Neural cell (in vitro differentiated cells): ENCODE measurements at regions not wholly inside any gene's neighbourhood (a gene's known extent, or its start where the extent isn't known, plus 50 kb on each side); places are given as distances from the start of the nearest gene placed in this dataset.

Experiments used
- CTCF ChIP-seq: fragments of 450-650 bp; IDR thresholded peaks from 2 replicates; pipeline ENCODE4 v1.5.1; 2014; ENCODE audit warnings: antibody characterized with exemption, mild to moderate bottlenecking, moderate library complexity; ENCODE audit not compliant: poor library complexity, severe bottlenecking
- MXI1 ChIP-seq: fragments of 450-650 bp; conservative IDR thresholded peaks from 2 replicates; pipeline ENCODE4 v1.6.1; 2014; ENCODE audit warnings: antibody characterized with exemption, mild to moderate bottlenecking; ENCODE audit not compliant: poor library complexity, severe bottlenecking
- POLR2AphosphoS5 ChIP-seq: IDR thresholded peaks from 2 replicates; pipeline ENCODE4 v1.6.1; 2012
- RAD21 ChIP-seq: fragments of 450-650 bp; conservative IDR thresholded peaks from 2 replicates; pipeline ENCODE4 v1.6.1; 2014; ENCODE audit warnings: antibody characterized with exemption, mild to moderate bottlenecking, moderate library complexity
- TAF1 ChIP-seq: IDR thresholded peaks from 2 replicates; pipeline ENCODE4 v1.6.1; 2012; ENCODE audit warnings: low read depth

- no peak for TF ChIP-seq CTCF
- TF ChIP-seq POLR2AphosphoS5 = no peak
- no peak for TF ChIP-seq TAF1
- TF ChIP-seq MXI1 = no peak
- no peak for TF ChIP-seq RAD21
Measured at GRCh38 chr10:2733278-2733963, 333.9 kb upstream of the PFKP start.
